ENCODE measurements at regions not wholly inside any gene's neighbourhood (a gene's known extent, or its start where the extent isn't known, plus 50 kb on each side); places are given as distances from the start of the nearest gene placed in this dataset.

DNA sequence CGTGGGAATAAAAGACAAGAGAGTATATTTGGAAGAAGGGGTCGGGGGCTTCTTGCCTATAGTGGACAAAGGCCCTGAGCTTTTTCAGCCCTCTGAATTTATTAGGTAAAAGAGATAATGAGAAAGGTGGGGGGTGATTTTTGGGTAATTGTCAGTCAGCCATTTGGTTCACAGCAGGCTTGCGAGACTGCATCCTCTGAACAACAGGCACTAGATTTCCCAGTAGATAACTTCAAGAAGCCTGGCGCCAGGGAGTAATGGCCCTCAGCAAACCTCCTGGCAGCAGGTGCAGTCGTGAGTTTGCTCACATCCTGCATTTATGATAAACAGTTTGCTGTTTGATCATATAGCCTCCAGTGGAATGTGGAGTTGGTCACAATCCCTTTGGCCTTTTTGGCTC lies 609.0 kb downstream of the DHX35 start:
- TF ChIP-seq POLR2AphosphoS5 (IDR thresholded peaks at IDR 0.05; ENCODE audit: low read depth, low read length) (no peak), SPI1 (IDR thresholded peaks at IDR 0.05; ENCODE audit: low read depth, low read length) (no peak), PAX5 (IDR thresholded peaks at IDR 0.05; ENCODE audit: insufficient read depth, low read length, severe bottlenecking) (no peak), POU2F2 (IDR thresholded peaks at IDR 0.05; ENCODE audit: low read depth, low read length) (no peak), TAF1 (IDR thresholded peaks at IDR 0.05; ENCODE audit: low read depth, low read length) (no peak), POLR2A (IDR thresholded peaks at IDR 0.05; ENCODE audit: low read depth, low read length) (no peak)
- FAIRE-seq, result no peak
- no peak for DNase-seq (ENCODE audit: insufficient read length, low spot score)

GRCh38 chr20:39568109-39568508 lies 606.0 kb downstream of the DHX35 start:
- DNase-seq (ENCODE audit: insufficient read length, low spot score) (no peak), FAIRE-seq (no peak)
- TF ChIP-seq POLR2AphosphoS5 (IDR thresholded peaks at IDR 0.05; ENCODE audit: low read depth, low read length), result no peak
- no peak for TF ChIP-seq PAX5 (IDR thresholded peaks at IDR 0.05; ENCODE audit: insufficient read depth, low read length, severe bottlenecking)
- no peak for TF ChIP-seq SPI1 (IDR thresholded peaks at IDR 0.05; ENCODE audit: low read depth, low read length)
- no peak for TF ChIP-seq POU2F2 (IDR thresholded peaks at IDR 0.05; ENCODE audit: low read depth, low read length)

DNA sequence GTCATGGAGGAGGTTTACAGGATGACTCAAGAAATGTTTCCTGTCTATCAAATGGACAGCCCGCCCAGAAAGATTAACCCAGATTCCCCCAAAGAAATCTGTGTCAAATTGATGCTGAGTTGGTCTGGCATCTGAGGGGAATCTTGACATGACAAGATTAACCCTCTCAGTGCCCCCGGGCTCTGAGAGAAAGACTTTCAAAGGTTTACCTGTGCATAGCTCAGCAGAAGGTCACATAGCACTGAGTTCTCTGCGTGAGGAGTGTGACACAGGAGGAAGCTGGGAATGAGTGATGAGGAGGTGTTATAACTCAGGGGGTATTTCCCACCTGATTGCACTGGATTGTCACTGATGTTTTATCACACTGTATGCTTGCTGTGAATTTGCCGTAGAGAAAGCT lies 601.2 kb downstream of the DHX35 start:
- no peak for TF ChIP-seq POU2F2 (IDR thresholded peaks at IDR 0.05; ENCODE audit: low read depth, low read length)
- no peak for TF ChIP-seq TAF1 (IDR thresholded peaks at IDR 0.05; ENCODE audit: low read depth, low read length)
- no peak for TF ChIP-seq PAX5 (IDR thresholded peaks at IDR 0.05; ENCODE audit: insufficient read depth, low read length, severe bottlenecking)
- TF ChIP-seq POLR2AphosphoS5 (IDR thresholded peaks at IDR 0.05; ENCODE audit: low read depth, low read length), result no peak
- TF ChIP-seq SPI1 (IDR thresholded peaks at IDR 0.05; ENCODE audit: low read depth, low read length), result no peak
- TF ChIP-seq POLR2A (IDR thresholded peaks at IDR 0.05; ENCODE audit: low read depth, low read length), result no peak
- no peak for FAIRE-seq
- DNase-seq (ENCODE audit: insufficient read length, low spot score), result no peak

GRCh38 chr20:39554341-39554740 lies 592.2 kb downstream of the DHX35 start:
- FAIRE-seq (no peak), DNase-seq (ENCODE audit: insufficient read length, low spot score) (no peak)
- no peak for TF ChIP-seq POU2F2 (IDR thresholded peaks at IDR 0.05; ENCODE audit: low read depth, low read length)
- TF ChIP-seq TAF1 (IDR thresholded peaks at IDR 0.05; ENCODE audit: low read depth, low read length), result no peak
- TF ChIP-seq POLR2AphosphoS5 (IDR thresholded peaks at IDR 0.05; ENCODE audit: low read depth, low read length), result no peak
- no peak for TF ChIP-seq PAX5 (IDR thresholded peaks at IDR 0.05; ENCODE audit: insufficient read depth, low read length, severe bottlenecking)
- no peak for TF ChIP-seq POLR2A (IDR thresholded peaks at IDR 0.05; ENCODE audit: low read depth, low read length)
- TF ChIP-seq SPI1 (IDR thresholded peaks at IDR 0.05; ENCODE audit: low read depth, low read length), result no peak

- DNase-seq (ENCODE audit: insufficient read length, low spot score) (no peak), FAIRE-seq (no peak)
- no peak for TF ChIP-seq POLR2AphosphoS5 (IDR thresholded peaks at IDR 0.05; ENCODE audit: low read depth, low read length)
- no peak for TF ChIP-seq POU2F2 (IDR thresholded peaks at IDR 0.05; ENCODE audit: low read depth, low read length)
- TF ChIP-seq SPI1 (IDR thresholded peaks at IDR 0.05; ENCODE audit: low read depth, low read length), result no peak
- TF ChIP-seq POLR2A (IDR thresholded peaks at IDR 0.05; ENCODE audit: low read depth, low read length), result no peak
- no peak for TF ChIP-seq TAF1 (IDR thresholded peaks at IDR 0.05; ENCODE audit: low read depth, low read length)
- no peak for TF ChIP-seq PAX5 (IDR thresholded peaks at IDR 0.05; ENCODE audit: insufficient read depth, low read length, severe bottlenecking)
Measured at GRCh38 chr20:39553120-39553519, 591.0 kb downstream of the DHX35 start.

DNA sequence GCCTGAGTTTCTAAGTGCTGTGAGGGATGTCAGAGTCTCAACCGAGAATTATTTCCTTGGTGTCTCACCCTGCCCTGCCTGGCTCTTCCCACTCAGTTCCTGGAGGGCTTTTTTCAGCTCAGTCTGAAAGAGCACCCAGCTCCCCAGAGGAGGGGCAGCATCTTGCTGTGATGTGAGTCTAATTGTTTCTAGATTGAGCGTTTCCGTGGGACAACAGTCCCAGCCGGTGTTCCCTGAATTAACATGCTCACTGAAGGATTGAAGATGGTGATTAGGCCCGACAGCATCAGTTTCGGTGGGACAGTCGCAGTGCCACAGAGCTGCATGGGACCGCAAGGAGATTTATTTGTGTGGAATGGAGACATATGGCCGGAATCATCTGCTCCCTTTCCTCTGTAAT lies 587.6 kb downstream of the DHX35 start:
- DNase-seq (ENCODE audit: insufficient read length, low spot score), result no peak
- no peak for FAIRE-seq
- TF ChIP-seq SPI1 (IDR thresholded peaks at IDR 0.05; ENCODE audit: low read depth, low read length) (no peak), POLR2AphosphoS5 (IDR thresholded peaks at IDR 0.05; ENCODE audit: low read depth, low read length) (no peak), POLR2A (IDR thresholded peaks at IDR 0.05; ENCODE audit: low read depth, low read length) (no peak), TAF1 (IDR thresholded peaks at IDR 0.05; ENCODE audit: low read depth, low read length) (no peak), POU2F2 (IDR thresholded peaks at IDR 0.05; ENCODE audit: low read depth, low read length) (no peak), PAX5 (IDR thresholded peaks at IDR 0.05; ENCODE audit: insufficient read depth, low read length, severe bottlenecking) (no peak)

GRCh38 chr20:39547546-39548408 lies 585.6 kb downstream of the DHX35 start:
- no peak for TF ChIP-seq TAF1 (IDR thresholded peaks at IDR 0.05; ENCODE audit: low read depth, low read length)
- TF ChIP-seq POU2F2 (IDR thresholded peaks at IDR 0.05; ENCODE audit: low read depth, low read length), result no peak
- no peak for TF ChIP-seq POLR2A (IDR thresholded peaks at IDR 0.05; ENCODE audit: low read depth, low read length)
- TF ChIP-seq POLR2AphosphoS5 (IDR thresholded peaks at IDR 0.05; ENCODE audit: low read depth, low read length), result no peak
- no peak for TF ChIP-seq PAX5 (IDR thresholded peaks at IDR 0.05; ENCODE audit: insufficient read depth, low read length, severe bottlenecking)
- no peak for TF ChIP-seq SPI1 (IDR thresholded peaks at IDR 0.05; ENCODE audit: low read depth, low read length)
- no peak for FAIRE-seq
- no peak for DNase-seq (ENCODE audit: insufficient read length, low spot score)

- TF ChIP-seq POLR2A (IDR thresholded peaks at IDR 0.05; ENCODE audit: low read depth, low read length), result no peak
- TF ChIP-seq PAX5 (IDR thresholded peaks at IDR 0.05; ENCODE audit: insufficient read depth, low read length, severe bottlenecking), result no peak
- TF ChIP-seq POU2F2 (IDR thresholded peaks at IDR 0.05; ENCODE audit: low read depth, low read length), result no peak
- no peak for TF ChIP-seq TAF1 (IDR thresholded peaks at IDR 0.05; ENCODE audit: low read depth, low read length)
- no peak for TF ChIP-seq POLR2AphosphoS5 (IDR thresholded peaks at IDR 0.05; ENCODE audit: low read depth, low read length)
- TF ChIP-seq SPI1 (IDR thresholded peaks at IDR 0.05; ENCODE audit: low read depth, low read length), result no peak
- DNase-seq (ENCODE audit: insufficient read length, low spot score) (no peak), FAIRE-seq (no peak)
Measured at GRCh38 chr20:39541136-39541803, 579.1 kb downstream of the DHX35 start.

DNA sequence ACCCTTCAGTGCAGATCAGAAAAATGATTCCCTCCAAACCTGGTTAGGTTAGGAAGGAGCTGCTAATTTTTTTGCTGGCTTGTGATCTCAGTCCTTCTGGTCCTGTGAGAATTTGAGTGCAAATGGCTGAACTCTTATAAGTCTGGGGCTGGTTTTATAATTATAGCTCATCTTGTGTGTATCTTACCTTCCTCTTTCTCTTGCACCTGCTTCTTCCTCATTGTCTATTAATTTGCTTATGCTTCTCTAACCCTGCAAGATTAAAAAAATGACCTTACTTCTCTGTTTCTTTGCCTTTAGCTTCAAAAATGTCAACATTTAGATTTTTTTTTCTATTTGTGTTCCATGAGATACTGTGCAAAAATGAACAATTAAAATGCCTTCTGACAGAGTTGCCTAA lies 576.2 kb downstream of the DHX35 start:
- DNase-seq (ENCODE audit: insufficient read length, low spot score), result no peak
- TF ChIP-seq POLR2A (IDR thresholded peaks at IDR 0.05; ENCODE audit: low read depth, low read length) (no peak), TAF1 (IDR thresholded peaks at IDR 0.05; ENCODE audit: low read depth, low read length) (no peak), SPI1 (IDR thresholded peaks at IDR 0.05; ENCODE audit: low read depth, low read length) (no peak), PAX5 (IDR thresholded peaks at IDR 0.05; ENCODE audit: insufficient read depth, low read length, severe bottlenecking) (no peak), POLR2AphosphoS5 (IDR thresholded peaks at IDR 0.05; ENCODE audit: low read depth, low read length) (no peak), POU2F2 (IDR thresholded peaks at IDR 0.05; ENCODE audit: low read depth, low read length) (no peak)
- FAIRE-seq, result no peak

All from GM12891 (cell line).